Panc1 (cell line): ENCODE measurements at regions not wholly inside any gene's neighbourhood (a gene's known extent, or its start where the extent isn't known, plus 50 kb on each side); places are given as distances from the start of the nearest gene placed in this dataset.

Source experiments
- CTCF ChIP-seq: fragments of 450-650 bp; IDR thresholded peaks from 2 replicates; pipeline ENCODE4 v1.5.1; 2017; ENCODE audit warnings: mild to moderate bottlenecking
- POLR2AphosphoS5 ChIP-seq: IDR thresholded peaks from 2 replicates; pipeline ENCODE4 v1.6.1; 2012; ENCODE audit warnings: mild to moderate bottlenecking, low read depth, low read length, moderate library complexity
- TF ChIP-seq, protein P1 (sequence below), 2 experiments: IDR thresholded peaks; 2 replicates each; pipeline ENCODE4 v1.6.1; 2011 to 2012; ENCODE audit warnings: low read depth in 2 of 2, control low read depth in 1 of 2, low read length in 1 of 2, mild to moderate bottlenecking in 1 of 2, moderate library complexity in 1 of 2; ENCODE audit not compliant: insufficient read depth in 1 of 2

DNA sequence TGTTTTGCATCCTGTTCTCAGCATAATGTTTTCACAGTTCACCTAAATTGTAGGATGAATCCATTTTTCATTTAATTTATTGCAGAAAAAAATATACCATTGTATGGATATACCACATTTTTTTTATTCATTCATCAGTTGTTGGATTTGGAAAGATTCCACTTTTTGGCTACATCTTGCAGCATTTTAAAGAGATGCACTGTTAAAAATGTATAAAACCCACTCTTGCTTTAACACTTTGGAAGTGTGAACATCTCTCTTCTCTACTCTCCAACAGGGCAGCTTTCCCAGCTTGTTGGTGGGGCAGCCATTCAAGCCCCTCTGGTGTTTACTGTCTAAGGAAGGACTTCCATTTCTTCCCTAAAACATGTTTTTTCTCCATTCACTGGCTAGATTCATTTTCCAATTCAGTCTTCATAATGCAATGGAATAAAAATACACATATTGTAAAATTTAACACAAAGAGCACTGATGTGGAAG, 104.4 kb upstream of the CBLN2 start:
- TF ChIP-seq, protein P1, sequence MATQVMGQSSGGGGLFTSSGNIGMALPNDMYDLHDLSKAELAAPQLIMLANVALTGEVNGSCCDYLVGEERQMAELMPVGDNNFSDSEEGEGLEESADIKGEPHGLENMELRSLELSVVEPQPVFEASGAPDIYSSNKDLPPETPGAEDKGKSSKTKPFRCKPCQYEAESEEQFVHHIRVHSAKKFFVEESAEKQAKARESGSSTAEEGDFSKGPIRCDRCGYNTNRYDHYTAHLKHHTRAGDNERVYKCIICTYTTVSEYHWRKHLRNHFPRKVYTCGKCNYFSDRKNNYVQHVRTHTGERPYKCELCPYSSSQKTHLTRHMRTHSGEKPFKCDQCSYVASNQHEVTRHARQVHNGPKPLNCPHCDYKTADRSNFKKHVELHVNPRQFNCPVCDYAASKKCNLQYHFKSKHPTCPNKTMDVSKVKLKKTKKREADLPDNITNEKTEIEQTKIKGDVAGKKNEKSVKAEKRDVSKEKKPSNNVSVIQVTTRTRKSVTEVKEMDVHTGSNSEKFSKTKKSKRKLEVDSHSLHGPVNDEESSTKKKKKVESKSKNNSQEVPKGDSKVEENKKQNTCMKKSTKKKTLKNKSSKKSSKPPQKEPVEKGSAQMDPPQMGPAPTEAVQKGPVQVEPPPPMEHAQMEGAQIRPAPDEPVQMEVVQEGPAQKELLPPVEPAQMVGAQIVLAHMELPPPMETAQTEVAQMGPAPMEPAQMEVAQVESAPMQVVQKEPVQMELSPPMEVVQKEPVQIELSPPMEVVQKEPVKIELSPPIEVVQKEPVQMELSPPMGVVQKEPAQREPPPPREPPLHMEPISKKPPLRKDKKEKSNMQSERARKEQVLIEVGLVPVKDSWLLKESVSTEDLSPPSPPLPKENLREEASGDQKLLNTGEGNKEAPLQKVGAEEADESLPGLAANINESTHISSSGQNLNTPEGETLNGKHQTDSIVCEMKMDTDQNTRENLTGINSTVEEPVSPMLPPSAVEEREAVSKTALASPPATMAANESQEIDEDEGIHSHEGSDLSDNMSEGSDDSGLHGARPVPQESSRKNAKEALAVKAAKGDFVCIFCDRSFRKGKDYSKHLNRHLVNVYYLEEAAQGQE (IDR thresholded peaks at IDR 0.05; ENCODE audit: insufficient read depth in 1 of 2, low read depth in 2 of 2, low read length in 1 of 2), result no peak
- TF ChIP-seq POLR2AphosphoS5, result no peak
- TF ChIP-seq CTCF, result no peak
